NB4 (cell line): ENCODE measurements at regions not wholly inside any gene's neighbourhood (a gene's known extent, or its start where the extent isn't known, plus 50 kb on each side); places are given as distances from the start of the nearest gene placed in this dataset.

Experiments used
- DNase-seq: peaks from one replicate; pipeline ENCODE4 v3.0.0; 2010; ENCODE audit warnings: low read depth
- H3K4me3 ChIP-seq: one replicate; pipeline ENCODE4 v1.5.1; 2011; ENCODE audit warnings: mild to moderate bottlenecking, low read depth, low read length, moderate library complexity
- MYC ChIP-seq: IDR thresholded peaks from 2 replicates; pipeline ENCODE4 v1.6.1; 2011; ENCODE audit warnings: low read depth, low read length
- POLR2A ChIP-seq: IDR thresholded peaks from 2 replicates; pipeline ENCODE4 v1.6.1; 2011; ENCODE audit warnings: mild to moderate bottlenecking; ENCODE audit not compliant: insufficient read length; ENCODE audit errors: extremely low read depth
- TF ChIP-seq, protein P1 (sequence below): IDR thresholded peaks from 2 replicates; pipeline ENCODE4 v1.6.1; 2011; ENCODE audit warnings: low read depth, low read length
- TF ChIP-seq, protein P2 (sequence below): IDR thresholded peaks from one replicate; pipeline ENCODE4 v1.5.1; 2012; ENCODE audit warnings: low read depth, low read length

GRCh38 chr4:155025762-155026457 is 182.5 kb upstream of the NPY2R start:
- TF ChIP-seq, protein P1, sequence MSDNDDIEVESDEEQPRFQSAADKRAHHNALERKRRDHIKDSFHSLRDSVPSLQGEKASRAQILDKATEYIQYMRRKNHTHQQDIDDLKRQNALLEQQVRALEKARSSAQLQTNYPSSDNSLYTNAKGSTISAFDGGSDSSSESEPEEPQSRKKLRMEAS, result no peak
- TF ChIP-seq, protein P2, sequence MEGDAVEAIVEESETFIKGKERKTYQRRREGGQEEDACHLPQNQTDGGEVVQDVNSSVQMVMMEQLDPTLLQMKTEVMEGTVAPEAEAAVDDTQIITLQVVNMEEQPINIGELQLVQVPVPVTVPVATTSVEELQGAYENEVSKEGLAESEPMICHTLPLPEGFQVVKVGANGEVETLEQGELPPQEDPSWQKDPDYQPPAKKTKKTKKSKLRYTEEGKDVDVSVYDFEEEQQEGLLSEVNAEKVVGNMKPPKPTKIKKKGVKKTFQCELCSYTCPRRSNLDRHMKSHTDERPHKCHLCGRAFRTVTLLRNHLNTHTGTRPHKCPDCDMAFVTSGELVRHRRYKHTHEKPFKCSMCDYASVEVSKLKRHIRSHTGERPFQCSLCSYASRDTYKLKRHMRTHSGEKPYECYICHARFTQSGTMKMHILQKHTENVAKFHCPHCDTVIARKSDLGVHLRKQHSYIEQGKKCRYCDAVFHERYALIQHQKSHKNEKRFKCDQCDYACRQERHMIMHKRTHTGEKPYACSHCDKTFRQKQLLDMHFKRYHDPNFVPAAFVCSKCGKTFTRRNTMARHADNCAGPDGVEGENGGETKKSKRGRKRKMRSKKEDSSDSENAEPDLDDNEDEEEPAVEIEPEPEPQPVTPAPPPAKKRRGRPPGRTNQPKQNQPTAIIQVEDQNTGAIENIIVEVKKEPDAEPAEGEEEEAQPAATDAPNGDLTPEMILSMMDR, result peak; percentile 50
- peak; percentile 44 for DNase-seq
- H3K4me3 ChIP-seq, result no peak overlapping the region

DNA sequence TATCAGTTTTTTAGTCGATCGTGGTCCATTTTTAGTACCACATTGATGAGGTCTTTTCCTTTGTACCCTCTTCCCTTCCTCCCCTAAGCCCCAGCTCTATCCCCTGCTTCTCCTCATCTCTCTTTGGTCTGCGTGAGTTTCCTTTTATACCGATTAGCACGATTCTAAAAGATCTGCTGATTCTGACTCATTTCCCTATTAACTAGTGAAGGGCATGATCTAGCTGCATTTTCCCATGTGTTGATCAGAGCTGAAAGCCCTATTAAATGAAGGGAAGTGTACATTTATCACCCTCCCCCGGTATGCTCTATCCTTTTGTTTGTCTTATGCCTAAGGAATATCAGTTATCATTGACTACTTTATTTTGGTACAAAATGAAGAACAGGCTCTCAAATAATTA is 181.7 kb upstream of the NPY2R start:
- DNase-seq, result no peak
- TF ChIP-seq, protein P1, result no peak
- TF ChIP-seq POLR2A, result no peak
- TF ChIP-seq MYC, result no peak
- TF ChIP-seq, protein P2, result no peak
- H3K4me3 ChIP-seq, result no peak overlapping the region

GRCh38 chr4:155032521-155033229 is 175.8 kb upstream of the NPY2R start:
- H3K4me3 ChIP-seq, result no peak overlapping the region
- TF ChIP-seq MYC (no peak), POLR2A (no peak)
- TF ChIP-seq, protein P1, result no peak
- TF ChIP-seq, protein P2, result no peak
- DNase-seq, result no peak

DNA sequence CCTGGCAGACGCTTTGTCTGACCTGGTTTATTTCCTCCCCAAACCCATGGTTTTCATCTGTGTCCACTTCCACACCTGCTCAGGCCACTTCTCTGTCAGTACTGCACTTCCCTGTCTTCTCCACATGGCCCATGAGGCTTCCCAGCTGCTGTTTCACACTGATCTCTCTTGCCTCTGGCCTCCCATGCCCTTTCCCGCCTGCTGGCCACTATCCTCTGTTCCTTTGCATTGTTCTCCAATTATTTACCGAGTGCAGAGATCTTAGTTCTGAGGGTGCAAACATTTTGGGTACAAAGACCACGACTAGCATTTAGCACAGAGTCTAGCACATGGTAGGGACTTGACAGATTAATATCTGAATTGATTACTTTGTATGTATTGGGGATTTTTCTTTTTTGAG is 174.8 kb upstream of the NPY2R start:
- TF ChIP-seq POLR2A, result no peak
- TF ChIP-seq, protein P2, result no peak
- TF ChIP-seq, protein P1, result no peak
- no peak for TF ChIP-seq MYC
- no peak overlapping the region for H3K4me3 ChIP-seq
- no peak for DNase-seq

DNA sequence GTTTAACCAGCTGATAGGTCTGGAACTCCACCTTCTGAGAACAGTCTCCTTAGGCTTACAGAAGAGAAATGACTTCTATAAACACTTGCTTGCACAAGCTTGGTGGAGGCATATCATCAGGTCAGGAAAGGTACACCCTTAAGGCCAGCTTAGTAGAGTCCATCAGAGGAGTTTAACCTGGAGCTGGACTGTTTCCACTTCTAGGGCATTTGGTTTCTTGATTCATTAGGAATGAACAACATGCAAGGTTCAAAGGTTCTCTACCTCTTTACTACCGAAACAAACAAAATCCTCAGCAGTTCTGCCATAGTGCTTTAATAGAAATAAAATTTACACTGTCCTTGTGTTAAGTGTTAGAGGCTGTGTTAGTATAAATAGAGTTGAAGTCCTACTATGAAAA is 171.4 kb upstream of the NPY2R start:
- no peak overlapping the region for H3K4me3 ChIP-seq
- DNase-seq, result no peak
- TF ChIP-seq MYC (no peak), POLR2A (no peak)
- TF ChIP-seq, protein P1, result no peak
- TF ChIP-seq, protein P2, result no peak
